WI38 (cell line): ENCODE measurements at regions not wholly inside any gene's neighbourhood (a gene's known extent, or its start where the extent isn't known, plus 50 kb on each side); places are given as distances from the start of the nearest gene placed in this dataset.

Experiments used
- H3K4me3 ChIP-seq: 2 replicates; pipeline ENCODE4 v1.5.1; 2011; ENCODE audit warnings: low read depth, mild to moderate bottlenecking, control low read depth, low read length
- CTCF ChIP-seq: IDR thresholded peaks from 2 replicates; pipeline ENCODE4 v1.5.1; 2012; ENCODE audit warnings: low read depth, mild to moderate bottlenecking, control low read depth, low read length

GRCh38 chr18:40670668-40671375 is 1284.2 kb upstream of the PIK3C3 start:
- no peak for TF ChIP-seq CTCF
- H3K4me3 ChIP-seq = no peak overlapping the region

- no peak overlapping the region for H3K4me3 ChIP-seq
- TF ChIP-seq CTCF = no peak
Observed at GRCh38 chr18:40662898-40663437, 1292.1 kb upstream of the PIK3C3 start.

GRCh38 chr18:40653682-40654081 is 1301.4 kb upstream of the PIK3C3 start:
- no peak for TF ChIP-seq CTCF
- H3K4me3 ChIP-seq = no peak overlapping the region

- no peak for TF ChIP-seq CTCF
Observed at GRCh38 chr18:40652321-40652720, 1302.7 kb upstream of the PIK3C3 start.

GRCh38 chr18:40651163-40651562 is 1303.9 kb upstream of the PIK3C3 start:
- no peak for TF ChIP-seq CTCF
- H3K4me3 ChIP-seq = no peak overlapping the region

More at GRCh38 chr18:40652321-40652720, 1302.7 kb upstream of the PIK3C3 start:
- H3K4me3 ChIP-seq = no peak overlapping the region

- TF ChIP-seq CTCF = no peak
- no peak overlapping the region for H3K4me3 ChIP-seq
Observed at GRCh38 chr18:40642692-40643229, 1312.3 kb upstream of the PIK3C3 start.

GRCh38 chr18:40631319-40631718 is 1323.7 kb upstream of the PIK3C3 start:
- no peak overlapping the region for H3K4me3 ChIP-seq
- no peak for TF ChIP-seq CTCF
